Psoas muscle (tissue), 7 donors: ENCODE measurements at regions not wholly inside any gene's neighbourhood (a gene's known extent, or its start where the extent isn't known, plus 50 kb on each side); places are given as distances from the start of the nearest gene placed in this dataset.

Experiments used
- ATAC-seq, 4 donors: fragments of 200-7000 bp; cut with Tn5 transposase; one replicate each; pipeline ENCODE4 v1.9.1; 2020; ENCODE audit warnings: moderate library complexity in 3 of 4, mild to moderate bottlenecking in 2 of 4
- DNase-seq, 2 donors: peaks; one replicate each; pipeline ENCODE4 v3.0.0-alpha.2; 2020
- H3K27ac ChIP-seq: fragments of 200-600 bp; one replicate; pipeline ENCODE4 v1.8.0; 2022
- H3K27me3 ChIP-seq, 3 donors: fragments of 200-600 bp in 1 of 3; one replicate each; pipeline versions ENCODE4 v1.6.1 to v1.8.0; 2013 to 2022; ENCODE audit warnings: low read length in 2 of 3, mild to moderate bottlenecking in 2 of 3, moderate library complexity in 1 of 3; ENCODE audit not compliant: insufficient read depth in 3 of 3
- H3K36me3 ChIP-seq, 2 donors: fragments of 200-600 bp in 1 of 2; one replicate each; pipeline versions ENCODE4 v1.6.1 to v1.8.0; 2013 to 2022; ENCODE audit warnings: low read depth in 1 of 2, mild to moderate bottlenecking in 1 of 2, moderate library complexity in 1 of 2; ENCODE audit not compliant: insufficient read depth in 1 of 2
- H3K4me1 ChIP-seq: fragments of 200-600 bp; one replicate; pipeline ENCODE4 v1.8.0; 2022
- H3K4me3 ChIP-seq: fragments of 200-600 bp; one replicate; pipeline ENCODE4 v1.8.0; 2022; ENCODE audit warnings: mild to moderate bottlenecking
- H3K9me3 ChIP-seq: fragments of 200-600 bp; one replicate; pipeline ENCODE4 v1.8.0; 2022
- CTCF ChIP-seq: fragments of 200-600 bp; IDR thresholded peaks from one replicate; pipeline ENCODE4 v1.8.0; 2022; ENCODE audit warnings: antibody characterized with exemption
- WGBS, 3 donors: extraction: QIAGEN DNeasy Blood & Tissue Kit; methylation state at CpG; one replicate each; pipeline versions ENCODE4 v1.1.6 to v1.1.7; 2013; 5-methylcytosine and 5-hydroxymethylcytosine counted together
- intact Hi-C, 2 donors: fragments of 100-400 bp; cut with DNase I; formaldehyde crosslinking; loops; one replicate each; pipeline versions ENCODE4 v1.11.0 to v1.14.2; 2022
- donor health status: healthy with polysubstance abuse.
- donor health status: DM: no; HTN: no; CAD: no; lungs with moderate emphysema.
- donor health status: Bipolar disorder and iron deficiency.
- donor health status: healthy.
- donor health status: DM: yes; HTN: yes; CAD: no.
- donor health status: DM: no; HTN: no; CAD: no.
- donor health status: DM: yes; HTN: yes; CAD: no.

- Histone ChIP-seq H3K27me3 (no peaks in the 10 kb centered on the region), H3K36me3 (no peaks in the 10 kb centered on the region), H3K4me1 (no peaks in the 10 kb centered on the region), H3K27ac (no peak overlapping the region), H3K4me3 (no peak overlapping the region), H3K9me3 (no peaks in the 10 kb centered on the region)
- intact Hi-C loops, result no loop called here
- ATAC-seq (no peak), DNase-seq (no peak)
- WGBS, 3 donors, result 82 to 90% (median 83%) methylated on average over 2 of the region's 2 CpGs
- TF ChIP-seq CTCF, result no peak
These were observed 738.2 kb downstream of the COL12A1 start for GRCh38 chr6:74467533-74468215.

- Histone ChIP-seq H3K36me3 (no peaks in the 10 kb centered on the region), H3K4me1 (no peaks in the 10 kb centered on the region), H3K9me3 (no peaks in the 10 kb centered on the region), H3K27me3 (no peaks in the 10 kb centered on the region), H3K27ac (no peak overlapping the region), H3K4me3 (no peak overlapping the region)
- no peak for ATAC-seq
- WGBS, 3 donors, result 76 to 88% (median 76%) methylated on average over 2 of the region's 2 CpGs
- no peak for DNase-seq
- intact Hi-C loops, result no loop called here
- TF ChIP-seq CTCF, result no peak
These were observed 739.3 kb downstream of the COL12A1 start for GRCh38 chr6:74466572-74466971.

- TF ChIP-seq CTCF, result no peak
- H3K4me1 ChIP-seq, result no peaks in the 10 kb centered on the region
- H3K36me3 ChIP-seq, result no peaks in the 10 kb centered on the region
- intact Hi-C loops, result no loop called here
- H3K27me3 ChIP-seq, result no peaks in the 10 kb centered on the region
- no peak for ATAC-seq
- no peak for DNase-seq
- no peak overlapping the region for H3K27ac ChIP-seq
- WGBS, 3 donors, result 86 to 91% (median 91%) methylated on average over 7 of the region's 7 CpGs
- no peak overlapping the region for H3K4me3 ChIP-seq
- peaks cover 6% of the 10 kb centered on the region for H3K9me3 ChIP-seq
These were observed 746.6 kb downstream of the COL12A1 start for GRCh38 chr6:74459260-74459659.

GRCh38 chr6:74458536-74458935 lies 747.3 kb downstream of the COL12A1 start:
- 67 to 83% (median 79%) methylated on average over 1 of the region's 1 CpG for WGBS, 3 donors
- Histone ChIP-seq H3K4me3 (no peak overlapping the region), H3K9me3 (peaks cover 6% of the 10 kb centered on the region), H3K27me3 (no peaks in the 10 kb centered on the region), H3K36me3 (no peaks in the 10 kb centered on the region), H3K27ac (no peak overlapping the region), H3K4me1 (no peaks in the 10 kb centered on the region)
- intact Hi-C loops, result no loop called here
- no peak for ATAC-seq
- DNase-seq, result no peak
- TF ChIP-seq CTCF, result no peak

- TF ChIP-seq CTCF, result no peak
- ATAC-seq, result no peak
- Histone ChIP-seq H3K27ac (no peak overlapping the region), H3K4me3 (no peak overlapping the region), H3K27me3 (no peaks in the 10 kb centered on the region), H3K9me3 (peaks cover 6% of the 10 kb centered on the region), H3K36me3 (no peaks in the 10 kb centered on the region), H3K4me1 (no peaks in the 10 kb centered on the region)
- intact Hi-C loops, result no loop called here
- 93 to 100% (median 94%) methylated on average over 1 of the region's 1 CpG for WGBS, 3 donors
- DNase-seq, result no peak
These were observed 750.1 kb downstream of the COL12A1 start for GRCh38 chr6:74455786-74456185.
